ENCODE measurements at regions not wholly inside any gene's neighbourhood (a gene's known extent, or its start where the extent isn't known, plus 50 kb on each side); places are given as distances from the start of the nearest gene placed in this dataset.
"Not testable (repeated sequence)": the region's sequence is repeated elsewhere in the genome, so short reads cannot be mapped to it uniquely, and the experiment has no call there.

DNA sequence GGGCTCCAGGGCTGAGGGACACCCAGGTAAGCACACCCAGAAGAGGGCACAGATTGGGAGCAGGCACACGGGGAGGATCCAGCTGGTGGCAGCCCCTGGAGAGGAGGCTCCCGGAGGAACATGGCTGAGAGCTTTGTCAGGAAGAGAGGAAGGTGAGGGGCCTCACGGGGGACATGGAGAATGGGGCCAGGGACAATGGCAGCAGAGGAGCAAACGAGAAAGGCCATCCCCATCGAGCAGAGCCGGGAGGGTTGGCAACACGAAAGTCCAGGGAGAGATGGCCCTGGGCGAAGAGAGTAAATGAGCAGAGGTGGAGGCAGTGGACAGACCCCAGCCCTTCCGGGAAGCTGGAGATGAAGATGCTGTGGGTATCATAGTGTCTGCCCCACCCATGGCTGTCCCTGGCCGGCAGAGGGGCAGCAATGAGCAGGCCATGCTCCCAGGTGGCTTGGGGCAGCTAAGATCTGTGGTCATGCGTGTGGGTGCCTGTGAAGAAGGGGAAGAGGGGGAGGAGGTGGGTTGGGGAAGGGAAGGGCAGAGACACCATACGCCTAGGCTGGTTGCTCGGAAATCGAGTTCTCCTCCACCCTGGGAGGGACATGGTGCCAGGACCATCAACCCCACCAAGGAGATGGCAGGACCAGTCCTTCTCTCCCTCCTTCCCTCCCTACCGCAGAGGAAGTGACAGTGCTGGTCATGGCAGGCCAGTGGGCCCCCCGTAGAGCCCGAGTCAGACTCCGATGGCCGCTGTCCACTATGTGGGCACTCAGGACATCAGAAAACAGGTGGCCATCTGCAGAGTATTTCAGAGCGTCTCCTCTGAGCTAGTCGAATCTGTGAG is 191.7 kb downstream of the NDUFA10 start:
- peak; percentile 30 for DNase-seq (ENCODE audit: low spot score)

DNA sequence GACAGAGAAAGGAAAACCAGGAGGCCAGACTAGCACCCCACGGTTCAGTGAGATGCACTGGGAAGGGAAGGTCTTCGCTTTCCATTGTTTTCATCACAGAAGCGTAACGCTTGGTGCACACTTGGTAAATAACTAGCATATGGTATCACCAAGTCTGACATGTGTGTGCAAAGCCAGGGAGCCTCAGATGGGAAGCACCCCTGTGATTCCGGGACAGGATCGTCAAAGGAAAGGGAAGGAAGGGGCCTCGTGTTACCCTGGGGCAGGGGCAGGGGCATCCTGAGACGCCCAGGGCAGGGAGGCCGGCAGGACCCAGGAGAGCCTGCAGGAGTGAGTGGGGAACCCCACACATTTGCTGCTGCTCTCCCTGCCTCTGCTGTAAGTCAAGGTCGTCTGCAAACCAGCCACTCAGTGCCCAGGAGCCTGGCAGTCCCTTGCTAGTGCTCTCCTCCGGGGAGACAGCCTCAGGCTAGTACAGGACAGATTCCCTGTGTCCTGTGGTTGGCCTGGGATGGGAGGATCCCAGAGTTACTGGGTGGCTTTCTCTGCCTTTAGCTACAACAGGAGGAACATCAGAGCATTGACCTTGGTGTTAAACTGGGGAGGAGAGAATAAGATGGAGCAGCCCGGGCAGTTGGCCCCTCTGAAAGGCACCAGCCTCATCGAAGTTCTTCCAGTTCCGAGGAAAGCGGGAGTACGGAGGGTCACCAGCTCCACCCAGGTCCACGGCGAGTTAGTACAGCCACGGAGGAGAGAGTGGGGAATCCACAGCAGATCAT is 192.5 kb downstream of the NDUFA10 start:
- DNase-seq (ENCODE audit: low spot score), result no peak

DNA sequence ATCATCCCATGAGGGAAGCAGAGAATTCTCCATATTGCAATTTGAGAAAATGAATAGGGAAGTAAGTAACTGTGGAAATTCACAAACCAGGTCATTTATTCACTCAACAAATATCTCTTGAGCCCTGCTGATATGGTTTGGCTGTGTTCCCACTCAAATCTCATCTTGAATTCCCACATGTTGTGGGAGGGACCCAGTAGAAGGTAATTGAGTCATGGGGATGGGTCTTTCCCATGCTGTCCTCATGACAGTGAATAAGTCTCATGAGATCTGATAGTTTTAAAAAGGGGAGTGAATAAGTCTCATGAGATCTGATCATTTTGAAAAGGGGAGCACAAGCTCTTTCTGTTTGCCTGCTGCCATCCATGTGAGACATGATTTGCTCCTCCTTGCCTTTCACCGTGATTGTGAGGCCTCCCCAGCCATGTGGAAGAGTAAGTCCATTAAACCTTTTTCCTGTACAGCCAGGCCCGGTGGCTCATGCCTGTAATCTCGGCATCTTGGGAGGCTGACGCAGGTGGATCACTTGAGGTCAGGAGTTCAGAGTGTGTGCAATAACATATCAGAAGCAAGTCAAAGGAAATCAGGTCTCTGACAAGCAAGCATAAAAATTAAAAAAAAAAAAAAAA is 193.2 kb downstream of the NDUFA10 start:
- no peak for DNase-seq (ENCODE audit: low spot score)

DNA sequence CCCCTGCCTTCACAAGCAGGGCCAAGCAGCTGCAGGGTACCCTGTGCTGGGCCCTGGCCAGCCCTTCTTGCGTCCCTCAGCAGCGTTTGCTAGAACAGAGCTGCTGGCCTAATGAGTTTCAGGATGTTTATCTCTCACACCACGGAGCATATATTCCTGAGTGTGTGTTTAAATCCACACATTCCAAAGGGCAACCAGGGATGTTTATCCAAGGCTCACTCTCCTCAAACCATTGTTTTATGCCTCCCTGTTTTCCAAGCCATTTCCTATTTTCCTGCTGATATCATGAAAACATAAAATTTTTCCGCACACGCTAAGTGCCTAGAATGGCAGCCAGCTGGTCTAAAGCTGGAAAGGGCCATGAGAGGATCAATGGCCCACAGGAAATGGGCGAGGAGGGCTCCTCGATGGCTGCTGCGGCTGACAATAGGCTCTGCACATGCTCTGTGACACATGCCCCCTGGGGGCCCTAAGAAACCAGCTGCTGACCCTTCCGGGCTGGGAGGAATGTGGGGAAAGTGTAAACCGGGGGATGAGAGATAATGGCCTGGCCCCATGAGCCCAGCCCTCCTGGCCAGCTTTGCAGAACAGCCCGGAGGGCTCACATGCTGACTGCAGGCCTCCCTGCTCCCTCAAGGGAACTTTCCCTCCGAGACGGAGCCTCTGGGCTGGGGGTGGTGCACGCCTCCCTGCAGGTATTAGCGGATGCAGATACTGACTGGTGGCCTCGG is 194.0 kb downstream of the NDUFA10 start:
- DNase-seq (ENCODE audit: low spot score), result peak; percentile 33

DNA sequence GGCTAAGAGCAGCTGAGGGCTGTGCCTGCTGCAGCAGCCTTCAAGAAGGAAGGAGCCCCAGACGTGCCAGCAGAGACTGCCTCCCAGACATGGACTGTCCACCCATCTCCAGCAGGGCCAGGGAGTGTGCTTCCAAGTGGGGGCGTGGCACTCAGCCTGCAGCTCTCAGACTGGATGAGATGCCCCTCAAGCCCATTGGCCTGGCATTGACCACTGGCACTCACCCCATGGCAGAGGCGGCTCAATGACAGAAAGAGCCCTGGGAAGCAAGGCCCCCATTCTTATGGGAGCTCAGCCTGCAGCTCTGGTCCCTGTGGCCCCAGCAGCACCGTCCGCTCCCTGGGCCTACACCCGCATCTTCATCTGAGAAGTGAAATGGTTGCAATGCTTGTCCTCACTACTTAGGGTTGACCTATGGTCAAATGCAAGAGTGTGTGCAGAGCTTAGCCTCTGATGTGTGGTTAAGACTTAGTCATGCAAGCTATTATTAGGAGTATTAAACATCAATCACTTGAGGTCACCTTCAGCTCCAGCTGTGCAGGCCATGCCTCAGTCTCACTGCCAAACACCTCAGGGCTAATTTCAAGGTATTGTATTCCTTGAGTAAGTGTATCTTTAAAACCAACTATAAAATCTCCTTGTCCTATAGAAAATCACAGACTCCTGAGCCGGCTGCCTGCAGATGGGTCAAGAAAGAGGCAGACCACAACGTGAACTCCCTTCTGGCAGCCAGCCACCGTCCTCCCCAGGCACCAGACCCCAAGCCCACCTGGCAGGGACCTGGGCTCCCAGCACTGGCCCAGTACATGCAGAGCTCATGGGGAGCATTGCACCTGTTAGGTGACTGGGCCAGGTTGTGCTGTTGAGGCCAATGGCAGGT is 194.8 kb downstream of the NDUFA10 start:
- peak; percentile 38 for DNase-seq (ENCODE audit: low spot score)

DNA sequence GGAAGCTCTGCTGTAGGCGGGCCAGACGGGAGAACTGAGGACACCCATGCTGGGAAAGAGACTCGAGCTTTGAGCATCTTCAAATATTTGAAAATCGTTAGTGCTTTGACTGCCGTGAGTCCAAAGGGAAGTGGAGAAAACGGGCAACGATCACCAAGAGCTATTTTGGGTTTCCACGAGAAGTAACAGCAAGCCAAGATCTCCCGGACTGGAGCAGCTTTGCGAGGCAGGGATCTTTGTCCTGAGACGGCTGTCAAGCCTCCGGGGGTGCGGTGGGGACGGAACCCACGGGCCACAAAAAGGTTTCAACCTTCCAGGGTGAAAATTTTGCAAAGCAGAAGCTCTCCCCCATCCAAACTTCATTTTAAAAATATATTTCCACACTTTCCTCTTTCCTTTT is 195.8 kb downstream of the NDUFA10 start:
- peak; percentile 34 for DNase-seq (ENCODE audit: low spot score)

DNA sequence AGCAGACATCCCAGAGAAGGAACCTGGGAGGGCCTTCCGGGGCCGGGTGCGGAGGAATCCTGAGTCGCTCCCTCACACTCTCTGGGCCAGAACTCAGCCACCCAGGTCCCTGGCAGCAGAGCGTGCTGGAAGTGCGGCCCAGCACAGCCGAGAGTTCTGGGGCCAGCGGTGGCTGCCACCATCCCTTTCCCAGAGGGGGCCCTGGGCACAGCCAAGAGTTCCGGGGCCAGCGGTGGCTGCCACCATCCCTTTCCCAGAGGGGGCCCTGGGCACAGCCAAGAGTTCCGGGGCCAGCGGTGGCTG is 196.2 kb downstream of the NDUFA10 start:
- not testable (repeated sequence) for DNase-seq (ENCODE audit: low spot score)

DNA sequence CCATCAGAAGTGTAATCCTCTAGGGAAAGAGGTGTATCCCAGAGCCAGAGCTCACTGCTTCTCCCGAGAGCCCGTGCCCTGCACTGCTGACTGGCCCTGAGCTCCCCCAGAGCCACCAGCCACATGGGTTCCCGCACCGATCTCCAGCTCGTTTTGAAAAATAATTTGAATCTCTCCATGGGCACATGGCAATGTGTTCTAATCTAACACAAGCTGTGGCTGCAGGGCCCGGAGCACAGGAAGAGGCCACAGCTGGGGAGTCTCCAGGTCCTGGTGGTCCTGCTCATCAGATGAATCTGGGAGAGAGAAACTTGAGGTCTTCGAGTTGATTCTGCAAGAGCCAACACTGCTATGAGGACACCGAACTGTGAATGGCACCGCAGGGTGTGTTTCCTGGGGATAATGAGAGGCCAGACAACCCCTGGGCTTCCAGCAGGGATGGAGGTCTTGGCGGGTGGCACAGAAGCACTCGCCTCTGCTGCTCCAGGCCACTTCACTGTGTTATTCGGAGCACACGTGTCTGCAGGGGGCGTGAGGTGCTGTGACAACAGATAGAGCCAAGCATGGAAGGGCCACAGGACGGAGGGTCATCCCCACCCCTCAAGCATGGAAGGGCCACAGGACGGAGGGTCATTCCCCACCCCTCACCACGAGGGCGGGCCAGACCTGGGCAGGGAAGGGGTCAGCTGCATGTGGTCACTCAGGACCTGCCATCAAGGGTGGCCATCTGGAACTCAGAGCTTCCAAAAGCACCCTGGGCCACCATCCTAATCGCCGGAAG is 196.8 kb downstream of the NDUFA10 start:
- DNase-seq (ENCODE audit: low spot score), result peak; percentile 37

DNA sequence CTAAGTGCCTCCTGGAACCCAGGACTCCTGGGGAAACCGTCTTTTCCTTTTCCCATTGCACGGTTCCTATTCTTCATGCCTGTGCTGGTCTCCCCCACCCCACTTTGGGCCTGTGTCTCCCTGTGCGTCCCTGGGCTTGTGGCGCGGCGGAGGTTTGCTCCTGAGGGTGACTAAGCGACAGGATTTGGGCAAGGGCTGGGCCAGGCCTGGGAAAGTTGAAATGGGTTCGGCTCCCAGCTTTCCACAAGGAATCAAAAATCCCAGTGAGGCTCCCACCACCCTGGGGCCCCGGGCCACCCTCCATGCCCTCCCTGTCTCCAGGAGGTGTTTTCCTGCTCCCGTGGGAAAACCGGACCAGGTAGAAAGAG is 197.6 kb downstream of the NDUFA10 start:
- DNase-seq (ENCODE audit: low spot score), result peak; percentile 29

DNA sequence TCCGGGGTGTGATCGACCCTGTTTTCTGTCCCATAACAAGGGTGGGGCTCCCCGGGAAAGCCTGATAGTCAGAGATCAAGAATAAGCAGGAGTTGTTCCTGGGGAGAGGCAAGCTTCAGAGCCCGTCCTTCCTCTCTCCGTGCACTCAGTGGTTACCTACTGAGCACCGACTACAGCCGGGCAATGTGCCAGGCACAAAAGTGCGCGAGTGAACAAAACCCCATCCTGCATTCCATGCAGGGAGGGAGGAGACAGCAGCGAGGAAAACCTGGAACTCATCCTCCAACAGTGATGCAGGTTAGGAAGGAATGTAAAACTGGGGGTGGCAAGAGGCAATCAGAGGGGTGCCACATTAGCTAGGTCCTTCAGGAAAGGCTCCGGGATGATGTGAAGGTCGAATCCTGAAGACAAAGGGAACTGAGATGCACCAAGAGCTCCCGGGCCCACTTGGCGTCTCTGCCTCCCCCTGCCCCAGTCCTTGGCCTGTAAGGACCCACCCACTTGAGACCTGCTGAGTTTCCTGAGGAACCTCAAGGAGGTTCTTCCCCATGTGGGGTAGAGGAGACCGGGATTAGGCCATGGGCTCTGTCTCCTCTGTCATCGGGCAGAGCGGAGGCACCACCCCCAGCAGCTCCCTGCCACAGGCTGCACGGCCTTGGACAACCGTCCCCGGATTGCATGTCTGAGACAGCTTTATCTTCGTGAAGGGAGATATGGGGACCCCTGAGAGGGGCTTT is 198.2 kb downstream of the NDUFA10 start:
- DNase-seq (ENCODE audit: low spot score), result peak; percentile 36

DNA sequence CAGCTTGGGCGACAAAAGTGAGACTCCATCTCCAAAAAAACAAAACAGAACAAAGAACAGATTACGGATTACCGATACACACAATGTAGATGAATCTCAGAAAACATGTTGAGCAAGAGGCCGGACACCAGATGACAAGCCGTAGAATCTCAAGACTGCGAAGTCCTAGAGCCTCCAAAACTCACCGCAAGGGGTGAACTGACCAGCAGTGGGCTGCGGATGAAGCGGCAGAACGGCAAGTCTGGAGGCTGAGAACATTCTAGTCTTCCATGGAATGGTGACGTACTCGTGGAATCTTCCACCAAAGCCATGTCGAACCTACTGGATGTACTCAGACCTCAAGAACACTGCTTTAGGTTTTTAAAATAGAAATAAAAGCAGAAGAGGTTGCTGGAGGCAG is 198.8 kb downstream of the NDUFA10 start:
- DNase-seq (ENCODE audit: low spot score), result no peak

DNA sequence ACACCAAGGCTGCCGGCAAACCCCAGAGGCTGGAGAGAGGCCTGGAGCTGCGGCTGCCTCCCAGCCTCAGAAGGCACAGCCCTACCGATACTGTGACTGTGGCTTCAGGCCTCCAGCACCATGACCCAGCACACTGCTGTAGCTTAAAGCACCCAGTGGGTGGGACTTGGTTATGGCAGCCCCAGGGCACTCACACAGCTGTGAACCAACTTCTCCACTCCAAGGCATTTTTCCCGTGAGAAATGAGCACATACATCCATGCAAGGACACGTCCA is 199.5 kb downstream of the NDUFA10 start:
- DNase-seq (ENCODE audit: low spot score), result no peak

DNA sequence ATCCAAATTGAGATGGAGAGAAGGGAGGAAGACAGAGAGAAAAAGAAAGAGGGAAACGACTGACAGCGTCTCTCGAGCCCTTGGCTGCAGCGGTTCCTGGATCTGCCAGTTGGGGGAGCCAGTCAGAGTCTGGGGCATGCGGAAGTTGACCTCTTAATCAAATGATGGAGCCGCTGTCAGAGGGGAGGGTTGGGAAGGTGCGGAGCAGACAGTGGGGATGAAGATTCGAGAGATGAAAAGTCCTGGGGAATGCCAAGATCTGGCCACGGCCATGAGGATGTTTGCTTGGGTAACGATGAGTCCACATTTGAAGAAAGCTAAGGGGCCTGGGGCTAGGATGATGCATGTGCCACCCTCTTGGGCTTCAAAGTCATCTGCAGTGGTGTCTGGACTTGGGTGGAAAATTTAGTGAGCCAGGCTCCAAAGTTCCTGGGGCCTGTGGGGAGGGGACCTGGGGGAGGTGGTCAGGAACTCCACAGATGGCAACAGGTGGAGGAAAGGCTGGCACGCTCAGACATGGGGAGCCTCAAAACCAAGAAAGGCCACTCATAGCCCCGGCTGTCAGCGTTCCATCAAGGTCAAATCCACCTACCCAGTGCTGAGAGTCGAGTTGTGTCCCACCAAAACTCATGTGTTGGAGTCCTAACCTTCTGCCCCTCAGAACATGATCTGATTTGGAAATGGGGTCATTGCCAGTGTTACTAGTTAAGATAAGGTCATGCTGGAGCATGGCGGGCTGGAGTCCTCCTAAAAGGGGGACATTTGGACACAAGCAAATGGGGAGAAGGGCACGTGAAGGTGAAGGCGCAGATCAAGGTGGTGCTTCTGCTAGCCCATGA is 200.1 kb downstream of the NDUFA10 start:
- peak; percentile 40 for DNase-seq (ENCODE audit: low spot score)

DNA sequence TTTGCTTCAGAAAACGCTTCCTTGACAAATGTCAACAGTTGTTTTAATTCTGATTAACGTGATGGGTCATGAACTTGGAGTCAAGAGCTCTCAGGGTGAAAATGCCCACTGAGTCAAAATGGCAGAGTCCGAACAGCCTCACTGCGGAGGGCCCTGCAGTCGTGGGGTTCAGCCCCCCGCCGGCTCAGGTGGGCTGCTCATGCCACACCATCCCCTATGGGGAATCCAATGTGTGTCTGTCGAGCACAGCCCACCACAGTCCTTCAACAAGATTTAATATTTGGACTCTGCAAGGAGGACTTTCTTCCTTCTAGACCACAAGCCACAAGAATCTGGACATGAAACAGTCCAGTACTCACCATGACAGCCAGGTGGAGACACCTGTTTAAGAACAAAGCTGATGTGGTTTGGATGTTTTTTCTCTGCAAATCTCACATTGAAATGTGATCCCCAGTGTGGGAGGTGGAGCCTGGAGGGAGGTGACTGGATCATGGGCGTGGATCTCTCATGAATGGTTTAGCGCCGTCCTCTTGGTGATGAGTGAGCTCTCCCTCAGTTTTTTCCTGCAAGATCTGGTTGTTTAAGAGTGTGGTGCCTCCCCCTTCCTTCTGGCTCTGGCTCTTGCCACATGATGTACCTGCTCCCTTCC is 201.0 kb downstream of the NDUFA10 start:
- DNase-seq (ENCODE audit: low spot score), result peak; percentile 41

DNA sequence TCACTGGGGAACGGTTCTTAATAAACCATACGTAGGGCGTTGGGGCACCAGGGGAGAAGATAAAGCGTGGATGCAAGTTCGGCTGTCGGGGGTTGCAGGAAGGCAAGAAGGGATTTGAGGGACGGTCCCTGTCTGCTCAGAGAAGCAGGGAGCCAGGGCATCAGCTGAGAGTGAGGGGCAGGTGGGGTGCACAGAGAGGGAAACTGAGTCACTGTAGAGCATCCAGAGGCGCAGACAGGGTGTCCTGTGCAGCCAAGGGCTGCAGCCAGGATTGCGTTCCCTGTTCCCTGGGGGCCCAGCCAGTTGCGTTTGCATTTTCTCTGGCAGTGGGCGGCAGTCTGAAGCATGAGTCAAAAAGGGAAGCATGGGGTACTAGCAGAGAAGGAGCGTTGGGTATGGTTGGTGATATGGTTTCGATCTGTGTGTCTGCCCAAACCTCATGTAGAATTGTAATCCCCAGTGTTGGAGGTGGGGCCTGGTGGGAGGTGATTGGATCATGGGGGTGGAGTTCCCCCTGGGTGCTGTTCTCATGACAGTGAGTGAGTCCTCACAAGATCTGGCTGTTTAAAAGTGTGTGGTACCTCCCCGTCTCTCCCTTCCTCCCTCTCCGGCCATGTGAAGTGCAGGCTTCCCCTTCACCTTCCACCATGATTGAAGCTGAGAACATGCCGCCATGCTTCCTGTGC is 202.9 kb downstream of the NDUFA10 start:
- peak; percentile 24 for DNase-seq (ENCODE audit: low spot score)

DNA sequence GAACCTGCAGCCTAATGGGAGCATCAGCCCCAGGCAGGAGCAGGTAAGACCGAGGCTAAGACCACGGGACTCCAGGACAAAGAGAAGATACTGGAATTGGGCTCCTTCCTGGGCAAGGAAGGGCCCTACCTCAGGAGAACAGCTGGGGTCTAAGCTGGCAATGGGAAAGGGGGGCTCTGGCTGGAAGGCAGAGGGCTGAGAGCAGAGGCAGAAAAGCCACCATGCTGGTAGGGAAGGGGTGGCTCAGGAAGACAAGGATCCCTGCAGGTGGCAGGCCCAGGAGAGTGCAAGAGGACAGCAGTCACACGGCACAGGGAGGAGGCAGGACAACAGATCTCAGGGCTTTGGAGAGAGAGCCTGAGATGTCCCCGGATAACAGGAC is 203.5 kb downstream of the NDUFA10 start:
- DNase-seq (ENCODE audit: low spot score), result peak; percentile 17

DNA sequence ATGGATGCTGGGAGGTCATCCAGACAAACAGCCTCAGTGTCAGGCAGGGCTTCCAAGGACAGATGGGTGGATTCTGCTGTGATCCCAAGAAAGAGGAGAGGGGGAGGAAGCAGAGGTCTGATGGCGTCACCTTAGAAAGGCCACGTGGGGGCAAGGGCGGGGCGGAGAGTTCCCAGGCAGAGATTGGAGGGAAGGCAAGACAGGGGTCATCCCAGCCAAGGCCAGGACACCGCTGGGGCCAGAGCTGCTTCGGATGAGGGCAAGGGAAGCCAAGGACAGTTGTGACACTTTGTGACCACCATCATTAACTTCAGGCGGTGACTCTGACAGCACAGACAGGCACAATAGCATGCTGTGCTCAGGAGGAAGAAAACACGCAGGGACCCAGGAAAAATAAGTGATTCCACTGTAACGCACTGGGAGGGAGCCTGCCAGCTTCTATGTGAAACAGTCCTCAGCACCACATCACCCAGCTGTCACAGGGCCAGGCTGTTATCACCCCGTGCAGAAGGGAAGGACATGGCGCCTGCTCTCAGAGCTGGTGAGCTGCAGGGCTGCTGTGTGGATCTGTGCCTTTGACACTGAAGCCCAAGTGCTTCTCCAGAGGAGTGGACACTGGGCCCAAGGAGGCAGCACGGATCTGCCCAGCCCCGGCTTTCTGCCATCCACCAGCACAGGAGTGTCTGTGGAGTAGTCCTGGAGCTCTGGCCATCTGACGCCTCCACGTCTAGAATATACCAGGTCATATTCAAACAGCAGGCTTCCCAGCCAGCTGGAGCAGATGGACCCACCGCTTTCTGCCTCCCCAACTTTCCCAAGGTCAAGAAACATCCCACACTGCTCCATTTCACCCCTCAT is 204.1 kb downstream of the NDUFA10 start:
- peak; percentile 40 for DNase-seq (ENCODE audit: low spot score)

Data from ureter (tissue), 1 donor.